KMS-11 (cell line): ENCODE measurements at regions not wholly inside any gene's neighbourhood (a gene's known extent, or its start where the extent isn't known, plus 50 kb on each side); places are given as distances from the start of the nearest gene placed in this dataset.

Source experiments
- H2AFZ ChIP-seq: fragments of 200-600 bp; sonication (generic); 2 replicates; pipeline ENCODE4 v1.6.1; 2016; ENCODE audit warnings: antibody characterized with exemption, mixed run types, low read depth
- H3K27ac ChIP-seq: fragments of 200-600 bp; sonication (generic); 2 replicates; pipeline ENCODE4 v1.6.1; 2016; ENCODE audit warnings: mild to moderate bottlenecking, mixed run types
- H3K27me3 ChIP-seq: fragments of 200-600 bp; sonication (generic); 2 replicates; pipeline ENCODE4 v1.6.1; 2017; ENCODE audit warnings: mild to moderate bottlenecking, low read depth, mixed run types, moderate library complexity; ENCODE audit not compliant: insufficient read depth
- H3K36me3 ChIP-seq: fragments of 200-600 bp; sonication (generic); 2 replicates; pipeline ENCODE4 v1.6.1; 2017; ENCODE audit warnings: mild to moderate bottlenecking, mixed run types; ENCODE audit not compliant: insufficient read depth
- H3K4me1 ChIP-seq: fragments of 200-600 bp; sonication (generic); 2 replicates; pipeline ENCODE4 v1.6.1; 2016; ENCODE audit warnings: mild to moderate bottlenecking, low read depth, mixed run types; ENCODE audit not compliant: poor library complexity, severe bottlenecking
- H3K4me2 ChIP-seq: fragments of 200-600 bp; sonication (generic); 2 replicates; pipeline ENCODE4 v1.7.0; 2016; ENCODE audit warnings: mild to moderate bottlenecking, mixed run types
- H3K4me3 ChIP-seq: fragments of 200-600 bp; sonication (generic); IDR thresholded peaks from 2 replicates; pipeline ENCODE4 v1.6.1; 2017; ENCODE audit warnings: low read depth, low read length, mixed read lengths; ENCODE audit not compliant: insufficient read depth
- H3K79me2 ChIP-seq: fragments of 200-600 bp; sonication (generic); 2 replicates; pipeline ENCODE4 v1.6.1; 2016; ENCODE audit warnings: low read depth, mixed run types; ENCODE audit not compliant: insufficient read depth
- H3K9ac ChIP-seq: fragments of 200-600 bp; sonication (generic); 2 replicates; pipeline ENCODE4 v1.6.1; 2016; ENCODE audit warnings: mild to moderate bottlenecking, mixed run types
- H4K20me1 ChIP-seq: fragments of 200-600 bp; sonication (generic); 2 replicates; pipeline ENCODE4 v1.6.1; 2016; ENCODE audit warnings: mild to moderate bottlenecking, mixed run types; ENCODE audit not compliant: insufficient read depth
- CTCF ChIP-seq: fragments of 200-600 bp; sonication (generic); conservative IDR thresholded peaks from 2 replicates; pipeline ENCODE4 v1.6.1; 2017; ENCODE audit warnings: low read depth, mild to moderate bottlenecking, antibody characterized with exemption, low read length, moderate library complexity, mixed read lengths

- Histone ChIP-seq H3K9ac (no peak overlapping the region), H3K27ac (no peak overlapping the region), H2AFZ (no peak overlapping the region), H4K20me1 (no peaks in the 10 kb centered on the region), H3K4me1 (no peaks in the 10 kb centered on the region), H3K79me2 (no peaks in the 10 kb centered on the region), H3K27me3 (peaks cover 11% of the 10 kb centered on the region; the same call in 1 of the 2 replicates), H3K36me3 (no peaks in the 10 kb centered on the region), H3K4me2 (no peak overlapping the region), H3K4me3 (no peak overlapping the region)
- TF ChIP-seq CTCF = no peak
Observed at GRCh38 chr22:26998716-26999115, 341.3 kb downstream of the MIAT start.

- Histone ChIP-seq H2AFZ (no peak overlapping the region), H3K36me3 (no peaks in the 10 kb centered on the region)
Observed at GRCh38 chr22:27003297-27003696, 345.9 kb downstream of the MIAT start.

GRCh38 chr22:27004434-27004833, 347.0 kb downstream of the MIAT start:
- Histone ChIP-seq H3K27ac (no peak overlapping the region), H2AFZ (no peak overlapping the region), H3K4me1 (no peaks in the 10 kb centered on the region), H3K9ac (no peak overlapping the region), H3K36me3 (no peaks in the 10 kb centered on the region), H4K20me1 (no peaks in the 10 kb centered on the region), H3K4me3 (no peak overlapping the region), H3K27me3 (peaks cover 11% of the 10 kb centered on the region; the same call in 1 of the 2 replicates), H3K79me2 (no peaks in the 10 kb centered on the region), H3K4me2 (no peak overlapping the region)
- TF ChIP-seq CTCF = no peak

More at GRCh38 chr22:27003297-27003696, 345.9 kb downstream of the MIAT start:
- H3K4me3 ChIP-seq = no peak overlapping the region
- peaks cover 11% of the 10 kb centered on the region; the same call in 1 of the 2 replicates for H3K27me3 ChIP-seq
- H3K4me2 ChIP-seq = no peak overlapping the region
- no peaks in the 10 kb centered on the region for H4K20me1 ChIP-seq
- H3K27ac ChIP-seq = no peak overlapping the region
- no peak overlapping the region for H3K9ac ChIP-seq
- TF ChIP-seq CTCF = no peak
- H3K79me2 ChIP-seq = no peaks in the 10 kb centered on the region
- H3K4me1 ChIP-seq = no peaks in the 10 kb centered on the region

- TF ChIP-seq CTCF = no peak
- H3K36me3 ChIP-seq = no peaks in the 10 kb centered on the region
- H3K27me3 ChIP-seq = no peaks in the 10 kb centered on the region
- H3K27ac ChIP-seq = no peak overlapping the region
- H4K20me1 ChIP-seq = no peaks in the 10 kb centered on the region
- H3K9ac ChIP-seq = no peak overlapping the region
- H3K4me3 ChIP-seq = no peak overlapping the region
- no peak overlapping the region for H2AFZ ChIP-seq
- H3K4me2 ChIP-seq = no peak overlapping the region
- H3K4me1 ChIP-seq = no peaks in the 10 kb centered on the region
- H3K79me2 ChIP-seq = no peaks in the 10 kb centered on the region
Observed at GRCh38 chr22:27008454-27008853, 351.1 kb downstream of the MIAT start.
